Astrocyte (in vitro differentiated cells and primary cell): ENCODE measurements at regions not wholly inside any gene's neighbourhood (a gene's known extent, or its start where the extent isn't known, plus 50 kb on each side); places are given as distances from the start of the nearest gene placed in this dataset.

ENCODE experiments used
- DNase-seq: peaks from one replicate; pipeline ENCODE4 v3.0.0-alpha.2; 2010; ENCODE audit warnings: low read depth
- FAIRE-seq: peaks from 2 replicates; lab custom pipeline; 2011; peaks lifted over from hg19 to GRCh38; lab: Jason Lieb, UNC
- H2AFZ ChIP-seq: 2 replicates; pipeline ENCODE4 v1.6.0; 2012; ENCODE audit warnings: low read depth, low read length, inconsistent platforms
- H3K27ac ChIP-seq: 2 replicates; pipeline ENCODE4 v1.5.1; 2011; ENCODE audit warnings: low read depth, low read length, inconsistent platforms
- H3K27me3 ChIP-seq: 2 replicates; pipeline ENCODE4 v1.6.0; 2011; ENCODE audit warnings: low read length, inconsistent platforms; ENCODE audit not compliant: insufficient read depth
- H3K36me3 ChIP-seq: 2 replicates; pipeline ENCODE4 v1.5.1; 2011; ENCODE audit warnings: low read length, inconsistent platforms; ENCODE audit not compliant: insufficient read depth
- H3K4me1 ChIP-seq: 2 replicates; pipeline ENCODE4 v1.5.1; 2011; ENCODE audit warnings: low read length, inconsistent platforms; ENCODE audit not compliant: insufficient read depth
- H3K4me2 ChIP-seq: 2 replicates; pipeline ENCODE4 v1.6.0; 2012; ENCODE audit warnings: low read length, inconsistent platforms
- H3K4me3 ChIP-seq: 2 replicates; pipeline ENCODE4 v1.5.1; 2011; ENCODE audit warnings: low read depth, mild to moderate bottlenecking, low read length, inconsistent platforms; ENCODE audit not compliant: insufficient read depth
- H3K79me2 ChIP-seq: 2 replicates; pipeline ENCODE4 v1.6.0; 2012; ENCODE audit warnings: mild to moderate bottlenecking, low read length, inconsistent platforms; ENCODE audit not compliant: insufficient read depth
- H3K9ac ChIP-seq: 2 replicates; pipeline ENCODE4 v1.6.0; 2012; ENCODE audit warnings: mild to moderate bottlenecking, low read length, inconsistent platforms
- H3K9me3 ChIP-seq: 2 replicates; pipeline ENCODE4 v1.5.1; 2012; ENCODE audit warnings: low read depth, mild to moderate bottlenecking, low read length, inconsistent platforms; ENCODE audit not compliant: insufficient read depth
- H4K20me1 ChIP-seq: 2 replicates; pipeline ENCODE4 v1.6.0; 2012; ENCODE audit warnings: low read length, inconsistent platforms; ENCODE audit not compliant: insufficient read depth
- H3K27ac Mint-ChIP-seq: one replicate; pipeline ENCODE4 v1.8.0; 2021; ENCODE audit warnings: mild to moderate bottlenecking, mixed read lengths; ENCODE audit not compliant: unreplicated experiment
- H3K27me3 Mint-ChIP-seq: one replicate; pipeline ENCODE4 v1.8.0; 2021; ENCODE audit warnings: low read depth, mixed read lengths; ENCODE audit not compliant: unreplicated experiment
- H3K36me3 Mint-ChIP-seq: one replicate; pipeline ENCODE4 v1.8.0; 2021; ENCODE audit warnings: low read depth, mixed read lengths; ENCODE audit not compliant: unreplicated experiment
- H3K4me1 Mint-ChIP-seq: one replicate; pipeline ENCODE4 v1.8.0; 2021; ENCODE audit warnings: low read depth, mixed read lengths; ENCODE audit not compliant: unreplicated experiment
- H3K4me3 Mint-ChIP-seq: one replicate; pipeline ENCODE4 v1.8.0; 2021; ENCODE audit warnings: mild to moderate bottlenecking, moderate library complexity, mixed read lengths; ENCODE audit not compliant: unreplicated experiment
- H3K9me3 Mint-ChIP-seq: one replicate; pipeline ENCODE4 v1.8.0; 2021; ENCODE audit warnings: mild to moderate bottlenecking, mixed read lengths; ENCODE audit not compliant: unreplicated experiment
- CTCF ChIP-seq: IDR thresholded peaks from 2 replicates; pipeline ENCODE4 v1.5.1; 2011; ENCODE audit warnings: low read depth, mild to moderate bottlenecking, inconsistent platforms, low read length, moderate library complexity; ENCODE audit not compliant: insufficient read depth
- EZH2 ChIP-seq: IDR thresholded peaks from 2 replicates; pipeline ENCODE4 v1.6.1; 2012; ENCODE audit warnings: mild to moderate bottlenecking, low read length, inconsistent platforms; ENCODE audit not compliant: insufficient read depth

- no peaks in the 10 kb centered on the region for H3K79me2 ChIP-seq
- peaks cover 14% of the 10 kb centered on the region for H3K9me3 Mint-ChIP-seq
- H3K27ac Mint-ChIP-seq: no peak overlapping the region
- no peaks in the 10 kb centered on the region for H3K27me3 Mint-ChIP-seq
- H3K4me3 Mint-ChIP-seq: no peak overlapping the region
- H2AFZ ChIP-seq: no peak overlapping the region
- no peaks in the 10 kb centered on the region for H3K4me1 Mint-ChIP-seq
- peaks cover 6% of the 10 kb centered on the region for H3K9me3 ChIP-seq
- no peaks in the 10 kb centered on the region for H4K20me1 ChIP-seq
- H3K36me3 Mint-ChIP-seq: no peaks in the 10 kb centered on the region
- H3K4me3 ChIP-seq: no peak overlapping the region
- no peak overlapping the region for H3K9ac ChIP-seq
- H3K27ac ChIP-seq: no peak overlapping the region
- no peaks in the 10 kb centered on the region for H3K27me3 ChIP-seq
- no peak overlapping the region for H3K4me2 ChIP-seq
- no peaks in the 10 kb centered on the region for H3K4me1 ChIP-seq
- FAIRE-seq (no peak), DNase-seq (no peak)
- TF ChIP-seq EZH2: no peak
- no peak for TF ChIP-seq CTCF
- H3K36me3 ChIP-seq: no peaks in the 10 kb centered on the region
Measured at GRCh38 chr5:85488295-85488694, 1103.6 kb upstream of the EDIL3 start.

- Histone ChIP-seq H4K20me1 (no peaks in the 10 kb centered on the region), H3K4me3 (no peak overlapping the region), H3K4me1 (no peaks in the 10 kb centered on the region), H3K27ac (no peak overlapping the region), H3K27me3 (no peaks in the 10 kb centered on the region), H3K9me3 (no peaks in the 10 kb centered on the region), H3K79me2 (no peaks in the 10 kb centered on the region), H3K9ac (no peak overlapping the region), H3K36me3 (no peaks in the 10 kb centered on the region), H3K4me2 (no peak overlapping the region), H2AFZ (no peak overlapping the region)
- DNase-seq (no peak), FAIRE-seq (no peak)
- Mint-ChIP-seq H3K36me3 (no peaks in the 10 kb centered on the region), H3K27me3 (no peaks in the 10 kb centered on the region), H3K4me1 (no peaks in the 10 kb centered on the region), H3K9me3 (no peaks in the 10 kb centered on the region), H3K27ac (no peak overlapping the region), H3K4me3 (no peak overlapping the region)
- TF ChIP-seq EZH2 (no peak), CTCF (no peak)
Measured at GRCh38 chr5:85500869-85501268, 1116.2 kb upstream of the EDIL3 start.

GRCh38 chr5:85512896-85513295, 1104.8 kb upstream of the COX7C start:
- H3K4me3 Mint-ChIP-seq: no peak overlapping the region
- no peak overlapping the region for H3K27ac Mint-ChIP-seq
- no peak overlapping the region for H3K4me2 ChIP-seq
- no peaks in the 10 kb centered on the region for H3K27me3 Mint-ChIP-seq
- no peaks in the 10 kb centered on the region for H3K27me3 ChIP-seq
- H3K9me3 ChIP-seq: no peaks in the 10 kb centered on the region
- H3K4me3 ChIP-seq: no peak overlapping the region
- DNase-seq: no peak
- H3K9ac ChIP-seq: no peak overlapping the region
- no peak for TF ChIP-seq CTCF
- no peak for TF ChIP-seq EZH2
- H3K79me2 ChIP-seq: no peaks in the 10 kb centered on the region
- FAIRE-seq: no peak
- H2AFZ ChIP-seq: no peak overlapping the region
- H3K27ac ChIP-seq: no peak overlapping the region
- no peaks in the 10 kb centered on the region for H3K9me3 Mint-ChIP-seq
- no peaks in the 10 kb centered on the region for H3K36me3 Mint-ChIP-seq
- no peaks in the 10 kb centered on the region for H3K4me1 Mint-ChIP-seq
- no peaks in the 10 kb centered on the region for H4K20me1 ChIP-seq
- no peaks in the 10 kb centered on the region for H3K36me3 ChIP-seq
- no peaks in the 10 kb centered on the region for H3K4me1 ChIP-seq
